ENCODE measurements at regions not wholly inside any gene's neighbourhood (a gene's known extent, or its start where the extent isn't known, plus 50 kb on each side); places are given as distances from the start of the nearest gene placed in this dataset.

- TF ChIP-seq YY1 (IDR thresholded peaks at IDR 0.05; ENCODE audit: low read depth) (no peak), RAD21 (IDR thresholded peaks at IDR 0.05; ENCODE audit: low read depth) (no peak), ZBTB7A (IDR thresholded peaks at IDR 0.05; ENCODE audit: low read depth) (no peak), CREB1 (IDR thresholded peaks at IDR 0.05; ENCODE audit: low read depth) (no peak), TEAD4 (IDR thresholded peaks at IDR 0.05) (no peak)
Observed at GRCh38 chr16:65305266-65305959, 183.6 kb upstream of the CDH11 start.

Measured in Ishikawa (cell line).